Hepatocyte (in vitro differentiated cells): ENCODE measurements at regions not wholly inside any gene's neighbourhood (a gene's known extent, or its start where the extent isn't known, plus 50 kb on each side); places are given as distances from the start of the nearest gene placed in this dataset.

Experiments used
- DNase-seq: peaks from one replicate; pipeline ENCODE4 v3.0.0-alpha.2; 2016; ENCODE audit warnings: low spot score
- H2AFZ ChIP-seq: fragments of 200-600 bp; sonication (generic); 2 replicates; pipeline ENCODE4 v1.6.0; 2016; ENCODE audit warnings: antibody characterized with exemption, mild to moderate bottlenecking
- H3K27ac ChIP-seq: fragments of 200-600 bp; sonication (generic); 2 replicates; pipeline ENCODE4 v1.5.1; 2016; ENCODE audit warnings: mild to moderate bottlenecking
- H3K27me3 ChIP-seq: fragments of 200-600 bp; sonication (generic); 2 replicates; pipeline ENCODE4 v1.6.1; 2016
- H3K36me3 ChIP-seq: fragments of 200-600 bp; sonication (generic); replicated peaks from 2 replicates; pipeline ENCODE4 v1.5.1; 2016; ENCODE audit warnings: low read depth; ENCODE audit not compliant: insufficient read depth
- H3K4me1 ChIP-seq: fragments of 200-600 bp; sonication (generic); 2 replicates; pipeline ENCODE4 v1.5.1; 2016; ENCODE audit warnings: mild to moderate bottlenecking, moderate library complexity; ENCODE audit not compliant: insufficient read depth
- H3K4me2 ChIP-seq: fragments of 200-600 bp; sonication (generic); 2 replicates; pipeline ENCODE4 v1.6.0; 2016
- H3K4me3 ChIP-seq: fragments of 200-600 bp; sonication (generic); 2 replicates; pipeline ENCODE4 v1.5.1; 2016; ENCODE audit warnings: mild to moderate bottlenecking
- H3K79me2 ChIP-seq: fragments of 200-600 bp; sonication (generic); 2 replicates; pipeline ENCODE4 v1.6.0; 2017; ENCODE audit warnings: mild to moderate bottlenecking
- H3K9me2 ChIP-seq: fragments of 200-600 bp; sonication (generic); replicated peaks from 2 replicates; pipeline ENCODE4 v1.6.0; 2017; ENCODE audit warnings: mild to moderate bottlenecking; ENCODE audit not compliant: insufficient read depth
- H3K9me3 ChIP-seq: fragments of 200-600 bp; sonication (generic); 2 replicates; pipeline ENCODE4 v1.5.1; 2016; ENCODE audit warnings: low read depth, mild to moderate bottlenecking
- H4K20me1 ChIP-seq: fragments of 200-600 bp; sonication (generic); 2 replicates; pipeline ENCODE4 v1.6.0; 2016; ENCODE audit warnings: mild to moderate bottlenecking; ENCODE audit not compliant: insufficient read depth, poor library complexity, severe bottlenecking
- EZH2 ChIP-seq: fragments of 200-600 bp; sonication (generic); IDR thresholded peaks from 2 replicates; pipeline ENCODE4 v1.6.1; 2016; ENCODE audit warnings: antibody characterized with exemption, mild to moderate bottlenecking, borderline replicate concordance
- EZH2phosphoT487 ChIP-seq: fragments of 200-600 bp; sonication (generic); IDR thresholded peaks from one replicate; pipeline ENCODE4 v1.6.1; 2018; ENCODE audit warnings: antibody characterized with exemption, mild to moderate bottlenecking, low read depth, moderate library complexity; ENCODE audit not compliant: unreplicated experiment, severe bottlenecking
- WGBS: methylation state at CpG from one replicate; pipeline ENCODE4 v1.1.6; 2016; ENCODE audit warnings: low lambda C conversion rate; ENCODE audit errors: missing lambda C conversion rate; 5-methylcytosine and 5-hydroxymethylcytosine counted together
- TF ChIP-seq, protein P1 (sequence below): fragments of 200-600 bp; sonication (generic); IDR thresholded peaks from 2 replicates; pipeline ENCODE4 v1.5.1; 2016; ENCODE audit warnings: antibody characterized with exemption, mild to moderate bottlenecking; ENCODE audit not compliant: poor library complexity

DNA sequence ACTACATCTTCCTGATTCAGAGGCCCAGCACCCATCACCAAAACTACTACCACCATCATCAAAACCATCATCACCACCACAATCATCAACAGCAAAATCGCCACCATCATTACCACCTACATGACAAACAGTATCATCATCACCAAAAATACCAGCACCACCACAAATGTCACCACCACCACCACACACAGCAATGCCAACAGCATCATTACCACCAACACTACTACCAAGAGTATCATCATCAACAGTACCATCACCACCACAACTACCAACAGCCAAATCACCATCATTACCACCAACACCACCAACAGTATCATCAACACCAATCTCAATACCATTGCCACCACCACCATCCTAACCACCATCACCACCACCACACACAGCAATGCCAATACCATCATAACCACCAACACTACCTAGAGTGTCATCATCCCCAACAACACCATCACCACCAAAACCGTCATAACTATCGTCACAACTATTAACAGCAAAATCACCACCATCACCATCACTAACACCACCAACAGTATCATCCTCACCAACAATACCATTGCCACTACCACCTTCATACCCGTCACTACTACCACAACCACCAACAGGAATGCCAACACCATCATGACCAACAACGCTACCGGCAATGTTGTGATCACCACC lies 64.6 kb upstream of the TEX51 start:
- H3K4me3 ChIP-seq, result no peak overlapping the region
- H3K27ac ChIP-seq, result no peak overlapping the region
- H3K27me3 ChIP-seq, result no peaks in the 10 kb centered on the region
- H3K4me2 ChIP-seq, result no peak overlapping the region
- 99% methylated on average over 6 of the region's 6 CpGs for WGBS
- DNase-seq, result no peak
- H3K36me3 ChIP-seq, result no peaks in the 10 kb centered on the region
- no peaks in the 10 kb centered on the region for H3K4me1 ChIP-seq
- TF ChIP-seq EZH2 (no peak), EZH2phosphoT487 (no peak)
- TF ChIP-seq, protein P1, sequence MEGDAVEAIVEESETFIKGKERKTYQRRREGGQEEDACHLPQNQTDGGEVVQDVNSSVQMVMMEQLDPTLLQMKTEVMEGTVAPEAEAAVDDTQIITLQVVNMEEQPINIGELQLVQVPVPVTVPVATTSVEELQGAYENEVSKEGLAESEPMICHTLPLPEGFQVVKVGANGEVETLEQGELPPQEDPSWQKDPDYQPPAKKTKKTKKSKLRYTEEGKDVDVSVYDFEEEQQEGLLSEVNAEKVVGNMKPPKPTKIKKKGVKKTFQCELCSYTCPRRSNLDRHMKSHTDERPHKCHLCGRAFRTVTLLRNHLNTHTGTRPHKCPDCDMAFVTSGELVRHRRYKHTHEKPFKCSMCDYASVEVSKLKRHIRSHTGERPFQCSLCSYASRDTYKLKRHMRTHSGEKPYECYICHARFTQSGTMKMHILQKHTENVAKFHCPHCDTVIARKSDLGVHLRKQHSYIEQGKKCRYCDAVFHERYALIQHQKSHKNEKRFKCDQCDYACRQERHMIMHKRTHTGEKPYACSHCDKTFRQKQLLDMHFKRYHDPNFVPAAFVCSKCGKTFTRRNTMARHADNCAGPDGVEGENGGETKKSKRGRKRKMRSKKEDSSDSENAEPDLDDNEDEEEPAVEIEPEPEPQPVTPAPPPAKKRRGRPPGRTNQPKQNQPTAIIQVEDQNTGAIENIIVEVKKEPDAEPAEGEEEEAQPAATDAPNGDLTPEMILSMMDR, result no peak
- H3K79me2 ChIP-seq, result no peaks in the 10 kb centered on the region
- H4K20me1 ChIP-seq, result no peaks in the 10 kb centered on the region
- no peak overlapping the region for H2AFZ ChIP-seq
- H3K9me2 ChIP-seq, result no peaks in the 10 kb centered on the region
- no peaks in the 10 kb centered on the region for H3K9me3 ChIP-seq

- H4K20me1 ChIP-seq, result no peaks in the 10 kb centered on the region
- no peak overlapping the region for H3K4me3 ChIP-seq
- H3K9me3 ChIP-seq, result no peaks in the 10 kb centered on the region
- no peak for TF ChIP-seq EZH2phosphoT487
- TF ChIP-seq, protein P1, result no peak
- no peak for TF ChIP-seq EZH2
- no peaks in the 10 kb centered on the region for H3K79me2 ChIP-seq
- H2AFZ ChIP-seq, result no peak overlapping the region
- no peak overlapping the region for H3K4me2 ChIP-seq
- no peaks in the 10 kb centered on the region for H3K36me3 ChIP-seq
- no peak for DNase-seq
- H3K27ac ChIP-seq, result no peak overlapping the region
- H3K27me3 ChIP-seq, result no peaks in the 10 kb centered on the region
- no peaks in the 10 kb centered on the region for H3K4me1 ChIP-seq
- WGBS, result 86% methylated on average over 8 of the region's 8 CpGs
- no peaks in the 10 kb centered on the region for H3K9me2 ChIP-seq
Observed at GRCh38 chr2:126835261-126835660, 63.4 kb upstream of the TEX51 start.

DNA sequence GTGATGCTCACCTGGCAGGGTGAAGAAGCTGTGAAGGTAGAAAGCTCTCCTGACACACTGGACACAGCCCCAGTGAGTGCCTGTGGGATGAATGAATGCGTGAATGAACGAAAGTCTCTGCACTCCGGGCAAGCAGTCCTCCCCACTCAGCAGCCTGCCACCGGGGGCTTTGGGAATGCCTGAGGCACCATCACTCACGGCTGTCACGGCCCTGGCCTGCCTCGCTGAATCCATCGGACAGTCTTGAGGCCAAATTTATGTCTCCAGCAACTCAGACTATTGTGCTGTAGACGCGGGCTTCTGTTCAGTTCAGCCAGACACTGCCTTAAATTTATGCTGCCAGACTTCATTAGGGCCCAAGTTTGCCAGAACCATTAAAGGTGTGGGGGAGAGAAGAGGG lies 62.9 kb upstream of the TEX51 start:
- Histone ChIP-seq H3K36me3 (no peaks in the 10 kb centered on the region), H3K4me3 (no peak overlapping the region), H3K9me3 (no peaks in the 10 kb centered on the region), H3K27ac (no peak overlapping the region), H2AFZ (no peak overlapping the region), H3K4me1 (no peaks in the 10 kb centered on the region), H3K4me2 (no peak overlapping the region), H4K20me1 (no peaks in the 10 kb centered on the region), H3K9me2 (no peaks in the 10 kb centered on the region), H3K27me3 (no peaks in the 10 kb centered on the region), H3K79me2 (no peaks in the 10 kb centered on the region)
- 78% methylated on average over 10 of the region's 10 CpGs for WGBS
- TF ChIP-seq EZH2 (no peak), EZH2phosphoT487 (no peak)
- TF ChIP-seq, protein P1, result no peak
- no peak for DNase-seq
